ENCODE measurements at regions not wholly inside any gene's neighbourhood (a gene's known extent, or its start where the extent isn't known, plus 50 kb on each side); places are given as distances from the start of the nearest gene placed in this dataset.

DNA sequence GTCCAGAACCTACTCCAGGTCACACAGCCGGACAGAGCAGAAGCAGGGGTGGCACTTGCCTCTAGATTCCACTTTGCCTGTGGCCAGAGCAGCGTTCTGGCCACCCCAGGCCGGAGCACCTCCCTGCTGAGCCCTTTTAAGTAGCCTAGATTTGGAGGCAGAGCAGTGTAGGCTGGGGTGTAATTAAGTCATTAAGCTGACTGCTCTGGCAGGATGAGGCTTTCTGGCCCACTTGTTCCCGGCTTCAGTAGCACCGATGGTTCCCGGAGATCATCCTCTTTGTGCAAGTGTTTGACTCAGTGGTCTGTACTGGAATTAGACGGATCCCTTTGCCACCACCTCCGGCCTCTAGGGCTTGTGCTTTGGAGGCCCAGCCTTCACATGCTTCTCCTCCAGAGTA lies 281.9 kb upstream of the ANKRD55 start:
- Histone ChIP-seq H4K20me1 (ENCODE audit: insufficient read depth, poor library complexity, severe bottlenecking) (no peaks in the 10 kb centered on the region), H3K79me2 (no peaks in the 10 kb centered on the region), H3K9me3 (ENCODE audit: low read depth) (no peaks in the 10 kb centered on the region), H3K27ac (no peak overlapping the region), H3K27me3 (no peaks in the 10 kb centered on the region), H3K4me1 (ENCODE audit: insufficient read depth) (peaks cover 24% of the 10 kb centered on the region), H2AFZ (no peak overlapping the region), H3K36me3 (replicated peaks; ENCODE audit: insufficient read depth, low read depth) (no peaks in the 10 kb centered on the region), H3K4me2 (no peak overlapping the region), H3K4me3 (no peak overlapping the region), H3K9me2 (replicated peaks; ENCODE audit: insufficient read depth) (no peaks in the 10 kb centered on the region)
- DNase-seq (ENCODE audit: low spot score), result no peak
- TF ChIP-seq EZH2phosphoT487 (IDR thresholded peaks at IDR 0.05; ENCODE audit: low read depth, severe bottlenecking, unreplicated experiment), result no peak
- TF ChIP-seq EZH2 (IDR thresholded peaks at IDR 0.05; ENCODE audit: borderline replicate concordance), result no peak
- TF ChIP-seq, protein P1, sequence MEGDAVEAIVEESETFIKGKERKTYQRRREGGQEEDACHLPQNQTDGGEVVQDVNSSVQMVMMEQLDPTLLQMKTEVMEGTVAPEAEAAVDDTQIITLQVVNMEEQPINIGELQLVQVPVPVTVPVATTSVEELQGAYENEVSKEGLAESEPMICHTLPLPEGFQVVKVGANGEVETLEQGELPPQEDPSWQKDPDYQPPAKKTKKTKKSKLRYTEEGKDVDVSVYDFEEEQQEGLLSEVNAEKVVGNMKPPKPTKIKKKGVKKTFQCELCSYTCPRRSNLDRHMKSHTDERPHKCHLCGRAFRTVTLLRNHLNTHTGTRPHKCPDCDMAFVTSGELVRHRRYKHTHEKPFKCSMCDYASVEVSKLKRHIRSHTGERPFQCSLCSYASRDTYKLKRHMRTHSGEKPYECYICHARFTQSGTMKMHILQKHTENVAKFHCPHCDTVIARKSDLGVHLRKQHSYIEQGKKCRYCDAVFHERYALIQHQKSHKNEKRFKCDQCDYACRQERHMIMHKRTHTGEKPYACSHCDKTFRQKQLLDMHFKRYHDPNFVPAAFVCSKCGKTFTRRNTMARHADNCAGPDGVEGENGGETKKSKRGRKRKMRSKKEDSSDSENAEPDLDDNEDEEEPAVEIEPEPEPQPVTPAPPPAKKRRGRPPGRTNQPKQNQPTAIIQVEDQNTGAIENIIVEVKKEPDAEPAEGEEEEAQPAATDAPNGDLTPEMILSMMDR (IDR thresholded peaks at IDR 0.05; ENCODE audit: poor library complexity), result no peak
- WGBS (ENCODE audit: low lambda C conversion rate, missing lambda C conversion rate), result 67% methylated on average over 8 of the region's 8 CpGs

- no peaks in the 10 kb centered on the region for H3K36me3 ChIP-seq (replicated peaks; ENCODE audit: insufficient read depth, low read depth)
- no peak for DNase-seq (ENCODE audit: low spot score)
These were observed 281.1 kb upstream of the ANKRD55 start for GRCh38 chr5:56514245-56514644.

DNA sequence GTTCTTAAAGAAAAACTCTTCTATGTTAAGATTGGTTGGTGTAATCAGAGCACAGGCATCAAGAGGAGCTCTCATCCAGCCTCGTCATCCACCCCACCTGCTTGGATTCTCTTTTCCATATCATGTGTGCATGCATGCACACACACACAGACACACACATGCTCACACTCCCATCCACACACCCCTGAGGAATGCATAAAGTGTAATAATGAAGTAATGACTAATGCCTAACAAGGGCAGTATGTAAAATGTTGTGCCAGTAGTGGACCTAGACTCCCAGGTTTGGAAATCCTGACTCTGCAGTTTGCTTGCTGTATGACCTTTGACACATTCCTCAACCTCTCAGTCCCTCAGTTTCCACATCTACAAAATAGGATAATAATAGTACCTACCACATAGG lies 280.0 kb upstream of the ANKRD55 start:
- Histone ChIP-seq H3K9me2 (replicated peaks; ENCODE audit: insufficient read depth) (no peaks in the 10 kb centered on the region), H3K9me3 (ENCODE audit: low read depth) (no peaks in the 10 kb centered on the region), H3K36me3 (replicated peaks; ENCODE audit: insufficient read depth, low read depth) (no peaks in the 10 kb centered on the region), H3K4me3 (no peak overlapping the region), H3K4me1 (ENCODE audit: insufficient read depth) (peaks cover 24% of the 10 kb centered on the region), H3K27ac (no peak overlapping the region), H4K20me1 (ENCODE audit: insufficient read depth, poor library complexity, severe bottlenecking) (no peaks in the 10 kb centered on the region), H3K79me2 (no peaks in the 10 kb centered on the region), H3K27me3 (no peaks in the 10 kb centered on the region), H2AFZ (no peak overlapping the region), H3K4me2 (no peak overlapping the region)
- TF ChIP-seq EZH2phosphoT487 (IDR thresholded peaks at IDR 0.05; ENCODE audit: low read depth, severe bottlenecking, unreplicated experiment), result no peak
- TF ChIP-seq, protein P1 (IDR thresholded peaks at IDR 0.05; ENCODE audit: poor library complexity), result no peak
- TF ChIP-seq EZH2 (IDR thresholded peaks at IDR 0.05; ENCODE audit: borderline replicate concordance), result no peak
- no peak for DNase-seq (ENCODE audit: low spot score)
- WGBS (ENCODE audit: low lambda C conversion rate, missing lambda C conversion rate), result 76% methylated on average over 1 of the region's 1 CpG

More at GRCh38 chr5:56514245-56514644, 281.1 kb upstream of the ANKRD55 start:
- no peaks in the 10 kb centered on the region for H3K79me2 ChIP-seq
- peaks cover 24% of the 10 kb centered on the region for H3K4me1 ChIP-seq (ENCODE audit: insufficient read depth)
- no peak overlapping the region for H2AFZ ChIP-seq
- 79% methylated on average over 4 of the region's 4 CpGs for WGBS (ENCODE audit: low lambda C conversion rate, missing lambda C conversion rate)
- no peaks in the 10 kb centered on the region for H3K27me3 ChIP-seq
- no peak overlapping the region for H3K4me2 ChIP-seq
- no peaks in the 10 kb centered on the region for H3K9me3 ChIP-seq (ENCODE audit: low read depth)
- no peaks in the 10 kb centered on the region for H4K20me1 ChIP-seq (ENCODE audit: insufficient read depth, poor library complexity, severe bottlenecking)
- H3K9me2 ChIP-seq (replicated peaks; ENCODE audit: insufficient read depth), result no peaks in the 10 kb centered on the region
- H3K27ac ChIP-seq, result no peak overlapping the region
- TF ChIP-seq EZH2 (IDR thresholded peaks at IDR 0.05; ENCODE audit: borderline replicate concordance) (no peak), EZH2phosphoT487 (IDR thresholded peaks at IDR 0.05; ENCODE audit: low read depth, severe bottlenecking, unreplicated experiment) (no peak)
- TF ChIP-seq, protein P1 (IDR thresholded peaks at IDR 0.05; ENCODE audit: poor library complexity), result no peak
- no peak overlapping the region for H3K4me3 ChIP-seq
